Fibroblast of mammary gland (primary cell): ENCODE measurements at regions not wholly inside any gene's neighbourhood (a gene's known extent, or its start where the extent isn't known, plus 50 kb on each side); places are given as distances from the start of the nearest gene placed in this dataset.
A peak's percentile ranks its signal among the peaks of the same experiment; 100 is the strongest.

Experiments
- DNase-seq: peaks from one replicate; pipeline ENCODE4 v3.0.0-alpha.2; 2010; ENCODE audit warnings: low read depth
- H3K4me3 ChIP-seq: 2 replicates; pipeline ENCODE4 v1.5.1; 2011; ENCODE audit warnings: low read depth, mild to moderate bottlenecking, low read length, moderate library complexity; ENCODE audit not compliant: control insufficient read depth
- TF ChIP-seq, protein P1 (sequence below): conservative IDR thresholded peaks from 2 replicates; pipeline ENCODE4 v1.5.1; 2011; ENCODE audit warnings: low read depth, low read length, inconsistent platforms; ENCODE audit not compliant: control insufficient read depth, insufficient read depth

DNA sequence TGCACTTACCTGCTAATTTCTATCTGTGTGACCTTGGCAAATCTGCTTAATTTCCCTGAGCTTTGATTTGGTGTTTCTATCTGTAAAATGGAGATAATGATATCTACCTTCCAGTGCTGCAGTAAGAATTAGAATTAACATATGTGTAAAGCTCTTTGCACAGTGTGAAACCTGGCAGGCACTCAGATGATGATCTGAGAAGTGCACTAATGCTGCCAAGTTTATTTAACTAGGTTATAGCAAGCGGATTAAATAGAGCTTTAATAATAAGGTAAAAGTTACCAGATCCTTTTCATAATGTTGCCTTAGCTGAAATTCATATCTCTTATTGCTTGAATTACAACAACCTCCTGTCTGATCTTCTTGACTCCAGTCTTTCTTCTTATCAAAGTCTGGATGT, 315.3 kb upstream of the CD180 start:
- no peak for DNase-seq
- H3K4me3 ChIP-seq: no peak overlapping the region
- TF ChIP-seq, protein P1, sequence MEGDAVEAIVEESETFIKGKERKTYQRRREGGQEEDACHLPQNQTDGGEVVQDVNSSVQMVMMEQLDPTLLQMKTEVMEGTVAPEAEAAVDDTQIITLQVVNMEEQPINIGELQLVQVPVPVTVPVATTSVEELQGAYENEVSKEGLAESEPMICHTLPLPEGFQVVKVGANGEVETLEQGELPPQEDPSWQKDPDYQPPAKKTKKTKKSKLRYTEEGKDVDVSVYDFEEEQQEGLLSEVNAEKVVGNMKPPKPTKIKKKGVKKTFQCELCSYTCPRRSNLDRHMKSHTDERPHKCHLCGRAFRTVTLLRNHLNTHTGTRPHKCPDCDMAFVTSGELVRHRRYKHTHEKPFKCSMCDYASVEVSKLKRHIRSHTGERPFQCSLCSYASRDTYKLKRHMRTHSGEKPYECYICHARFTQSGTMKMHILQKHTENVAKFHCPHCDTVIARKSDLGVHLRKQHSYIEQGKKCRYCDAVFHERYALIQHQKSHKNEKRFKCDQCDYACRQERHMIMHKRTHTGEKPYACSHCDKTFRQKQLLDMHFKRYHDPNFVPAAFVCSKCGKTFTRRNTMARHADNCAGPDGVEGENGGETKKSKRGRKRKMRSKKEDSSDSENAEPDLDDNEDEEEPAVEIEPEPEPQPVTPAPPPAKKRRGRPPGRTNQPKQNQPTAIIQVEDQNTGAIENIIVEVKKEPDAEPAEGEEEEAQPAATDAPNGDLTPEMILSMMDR: no peak

DNA sequence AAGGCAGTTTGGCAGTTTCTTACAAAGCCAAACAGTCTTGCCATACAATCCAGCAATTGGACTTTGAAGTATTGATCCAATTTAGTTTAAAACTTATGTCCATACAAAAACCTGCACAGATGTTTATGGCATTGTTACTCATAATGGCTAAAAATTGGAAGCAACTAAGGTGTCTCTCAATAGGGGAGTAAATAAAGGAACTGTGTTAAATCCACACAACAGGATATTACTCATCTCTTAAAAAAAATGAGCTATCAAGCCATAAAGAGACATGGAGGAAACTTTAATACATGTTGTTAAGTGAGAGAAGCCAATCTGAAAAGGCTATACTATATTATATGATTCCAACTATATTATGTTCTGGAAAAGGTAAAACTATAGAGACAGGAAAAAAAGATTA, 313.6 kb upstream of the CD180 start:
- H3K4me3 ChIP-seq: no peak overlapping the region
- TF ChIP-seq, protein P1: no peak
- peak; percentile 10 for DNase-seq

DNA sequence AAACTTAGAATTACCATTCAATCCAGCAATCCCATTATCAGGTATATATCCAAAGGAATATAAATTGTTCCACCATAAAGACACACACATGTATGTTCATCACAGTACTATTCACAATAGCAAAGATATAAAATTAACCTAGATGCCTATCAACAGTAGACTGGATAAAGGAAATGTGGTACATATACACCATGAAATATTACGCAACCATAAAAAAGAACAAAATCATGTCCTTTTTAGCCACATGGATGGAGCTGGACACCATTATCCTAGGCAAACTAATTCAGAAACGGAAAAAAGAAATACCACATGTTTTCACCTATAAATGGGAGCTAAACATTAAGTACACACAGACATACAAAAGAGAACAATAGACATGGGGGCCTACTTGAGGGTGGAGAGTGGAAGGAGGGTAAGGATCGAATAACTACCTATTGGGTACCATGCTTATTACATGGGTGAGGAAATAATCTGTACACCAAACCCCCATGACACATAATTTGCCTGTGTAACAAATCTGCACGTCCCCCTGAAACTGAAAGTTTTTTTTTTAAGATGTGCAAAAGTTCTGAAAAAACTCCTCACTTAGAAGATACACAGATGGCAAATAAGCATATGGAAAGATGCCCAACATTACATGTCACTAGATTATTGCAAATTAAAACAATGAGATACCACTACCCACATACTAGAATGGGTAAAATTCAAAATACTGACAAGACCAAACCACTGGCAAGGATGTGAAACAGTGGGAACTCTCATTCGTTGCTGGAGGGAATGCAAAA, 313.0 kb upstream of the CD180 start:
- TF ChIP-seq, protein P1: no peak
- no peak for DNase-seq
- H3K4me3 ChIP-seq: no peak overlapping the region

DNA sequence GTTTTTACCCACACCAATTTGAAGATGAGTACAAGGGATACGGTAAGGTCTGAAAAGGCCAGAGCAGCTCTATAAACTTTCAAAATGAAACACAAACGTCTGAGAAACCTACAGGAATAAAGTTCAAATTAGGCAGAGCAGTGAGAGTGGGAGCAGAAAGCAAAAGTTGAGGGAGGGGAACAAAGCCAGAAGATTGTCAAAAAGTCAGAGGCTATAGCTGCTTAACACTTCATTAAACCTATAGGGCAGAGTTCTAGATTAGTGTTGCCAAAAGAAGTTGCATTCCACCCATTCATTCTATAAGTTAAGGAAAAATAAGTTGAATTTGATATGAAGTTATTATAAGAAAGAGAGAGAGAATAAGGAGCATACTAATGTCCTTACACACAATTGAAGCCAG, 309.6 kb upstream of the CD180 start:
- no peak for DNase-seq
- H3K4me3 ChIP-seq: no peak overlapping the region
- TF ChIP-seq, protein P1: no peak

DNA sequence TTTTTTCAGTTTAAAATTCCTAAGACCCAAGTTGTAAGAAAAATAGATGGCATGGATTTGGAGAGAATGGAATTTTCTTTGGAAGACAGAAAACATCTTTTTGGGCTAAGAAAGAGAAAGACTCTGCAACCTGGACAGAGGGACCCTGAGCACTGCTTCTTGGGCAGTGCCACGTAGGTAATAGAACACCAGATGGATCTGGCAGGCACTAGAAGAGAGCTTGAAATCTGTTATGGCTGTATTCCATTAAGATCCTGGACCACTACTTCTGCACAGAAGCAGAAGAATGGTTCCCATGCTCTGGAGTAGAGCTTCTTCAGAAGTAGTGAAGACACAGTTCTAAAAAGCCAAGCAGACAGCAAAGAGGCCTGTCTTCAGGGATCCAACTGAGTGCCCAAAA, 306.4 kb upstream of the CD180 start:
- DNase-seq: no peak
- no peak overlapping the region for H3K4me3 ChIP-seq
- TF ChIP-seq, protein P1: no peak

DNA sequence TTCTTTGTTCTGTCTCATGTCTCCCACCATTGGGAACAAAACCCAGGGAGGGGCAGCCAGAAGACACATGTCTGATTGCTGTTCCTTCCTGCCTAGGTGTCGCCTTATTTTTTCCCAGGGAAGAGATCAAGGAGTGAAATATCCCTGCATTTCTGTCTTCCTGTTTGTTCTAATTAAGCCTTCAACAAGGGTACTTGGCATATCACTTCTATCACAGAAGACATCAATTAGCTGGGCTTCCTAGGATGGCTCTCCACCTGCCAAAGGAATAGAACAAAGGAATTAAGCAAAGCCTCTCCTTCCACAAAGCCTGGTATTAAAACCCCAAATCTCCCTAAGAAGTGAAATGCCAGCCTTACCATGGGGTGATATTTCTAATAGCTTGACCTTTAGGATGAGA, 299.5 kb upstream of the CD180 start:
- DNase-seq: no peak
- TF ChIP-seq, protein P1: no peak
- no peak overlapping the region for H3K4me3 ChIP-seq
